ENCODE measurements at regions not wholly inside any gene's neighbourhood (a gene's known extent, or its start where the extent isn't known, plus 50 kb on each side); places are given as distances from the start of the nearest gene placed in this dataset.
A peak's percentile ranks its signal among the peaks of the same experiment; 100 is the strongest.

DNA sequence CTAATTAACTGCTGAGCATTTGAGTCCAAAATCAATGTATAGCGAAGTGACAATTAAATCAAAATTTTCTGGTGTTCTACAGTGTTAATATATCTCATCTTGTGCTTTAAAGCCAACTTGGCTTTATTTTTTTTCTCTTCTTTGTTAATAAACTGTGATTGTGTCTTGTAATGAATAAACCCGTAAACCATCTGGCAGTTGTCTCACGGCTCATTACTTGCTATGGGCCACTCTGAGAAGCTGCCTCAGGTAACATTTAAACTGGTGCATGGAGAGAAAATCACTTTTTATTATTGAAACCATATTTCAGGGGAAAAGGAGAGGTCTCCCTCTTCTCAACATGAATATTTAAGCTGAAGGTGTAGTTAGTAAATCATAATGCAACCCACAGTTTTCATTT lies 694.0 kb downstream of the KCTD8 start:
- ATAC-seq (no peak), DNase-seq (ENCODE audit: low spot score) (no peak)
- Histone ChIP-seq H3K27ac (ENCODE audit: low read depth) (no peak overlapping the region), H3K36me3 (ENCODE audit: insufficient read depth) (no peaks in the 10 kb centered on the region), H3K4me3 (no peak overlapping the region), H2AFZ (no peak overlapping the region), H3K9me2 (ENCODE audit: insufficient read depth) (no peaks in the 10 kb centered on the region), H3K4me1 (ENCODE audit: insufficient read depth) (peaks cover 7% of the 10 kb centered on the region; the same call in 1 of the 2 replicates), H3K4me2 (no peak overlapping the region), H4K20me1 (replicated peaks; ENCODE audit: insufficient read depth) (no peaks in the 10 kb centered on the region), H3K79me2 (replicated peaks; ENCODE audit: insufficient read depth) (no peaks in the 10 kb centered on the region), H3F3A (replicated peaks; ENCODE audit: low read depth) (no peaks in the 10 kb centered on the region; the same call in 1 of the 2 replicates), H3K27me3 (ENCODE audit: insufficient read depth) (no peaks in the 10 kb centered on the region)
- Mint-ChIP-seq H3K4me3 (no peak overlapping the region), H3K36me3 (ENCODE audit: low read depth) (no peaks in the 10 kb centered on the region; the same call in 2 of the 3 replicates), H3K4me1 (peaks cover 17% of the 10 kb centered on the region), H3K27me3 (ENCODE audit: insufficient read depth, low read depth, poor library complexity) (peaks cover 2% of the 10 kb centered on the region), H3K27ac (0 out of 2 replicates have a peak overlapping the region, but pooled peaks have one; percentile 18), H3K9me3 (no peaks in the 10 kb centered on the region; the same call in 2 of the 3 replicates)
- TF ChIP-seq STAT1 (IDR thresholded peaks at IDR 0.05; ENCODE audit: unreplicated experiment): no peak
- TF ChIP-seq POLR2AphosphoS5 (IDR thresholded peaks at IDR 0.05; ENCODE audit: low read depth): no peak
- TF ChIP-seq ZNF331 (CRISPR knock-in tag; IDR thresholded peaks at IDR 0.05; ENCODE audit: low read depth): no peak
- TF ChIP-seq EZH2 (IDR thresholded peaks at IDR 0.05; ENCODE audit: low read depth, unreplicated experiment): no peak

DNA sequence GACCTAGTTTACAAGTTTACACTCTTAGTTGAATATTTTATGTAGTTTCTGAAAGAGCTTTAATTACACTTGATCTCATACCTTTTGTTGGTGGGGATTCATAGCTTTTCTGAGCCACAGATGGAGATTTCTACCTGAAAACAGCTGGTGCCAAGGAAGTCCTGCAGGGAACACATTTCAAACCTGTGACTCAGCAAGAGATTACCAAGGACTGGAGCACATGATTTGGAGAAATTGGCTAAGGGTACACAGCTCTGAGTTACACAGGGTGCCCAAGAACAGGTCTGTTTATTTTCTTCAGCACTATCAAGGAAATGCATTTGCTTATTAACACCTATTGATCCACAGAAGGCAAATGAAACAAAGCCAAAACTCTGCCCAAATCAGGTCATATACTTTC lies 691.5 kb downstream of the KCTD8 start:
- H3K4me1 ChIP-seq (ENCODE audit: insufficient read depth): peaks cover 7% of the 10 kb centered on the region; the same call in 1 of the 2 replicates
- H3K79me2 ChIP-seq (replicated peaks; ENCODE audit: insufficient read depth): no peaks in the 10 kb centered on the region
- Mint-ChIP-seq H3K4me1 (peaks cover 15% of the 10 kb centered on the region), H3K27me3 (ENCODE audit: insufficient read depth, low read depth, poor library complexity) (peaks cover 2% of the 10 kb centered on the region), H3K27ac (peak overlapping the region; percentile 77), H3K4me3 (no peak overlapping the region), H3K9me3 (no peaks in the 10 kb centered on the region; the same call in 2 of the 3 replicates), H3K36me3 (ENCODE audit: low read depth) (no peaks in the 10 kb centered on the region; the same call in 2 of the 3 replicates)
- H3K27ac ChIP-seq (ENCODE audit: low read depth): peak overlapping the region; percentile 36; the same call in 1 of the 2 replicates
- H3K27me3 ChIP-seq (ENCODE audit: insufficient read depth): no peaks in the 10 kb centered on the region
- no peaks in the 10 kb centered on the region for H3K9me2 ChIP-seq (ENCODE audit: insufficient read depth)
- H3K4me2 ChIP-seq: no peak overlapping the region
- no peaks in the 10 kb centered on the region for H4K20me1 ChIP-seq (replicated peaks; ENCODE audit: insufficient read depth)
- DNase-seq (ENCODE audit: low spot score) (peak; percentile 18), ATAC-seq (no peak; the same call in 2 of the 3 replicates)
- no peak overlapping the region for H3K4me3 ChIP-seq
- no peaks in the 10 kb centered on the region for H3K36me3 ChIP-seq (ENCODE audit: insufficient read depth)
- no peaks in the 10 kb centered on the region; the same call in 1 of the 2 replicates for H3F3A ChIP-seq (replicated peaks; ENCODE audit: low read depth)
- H2AFZ ChIP-seq: peak overlapping the region; percentile 63; the same call in 1 of the 2 replicates
- TF ChIP-seq, protein P1, sequence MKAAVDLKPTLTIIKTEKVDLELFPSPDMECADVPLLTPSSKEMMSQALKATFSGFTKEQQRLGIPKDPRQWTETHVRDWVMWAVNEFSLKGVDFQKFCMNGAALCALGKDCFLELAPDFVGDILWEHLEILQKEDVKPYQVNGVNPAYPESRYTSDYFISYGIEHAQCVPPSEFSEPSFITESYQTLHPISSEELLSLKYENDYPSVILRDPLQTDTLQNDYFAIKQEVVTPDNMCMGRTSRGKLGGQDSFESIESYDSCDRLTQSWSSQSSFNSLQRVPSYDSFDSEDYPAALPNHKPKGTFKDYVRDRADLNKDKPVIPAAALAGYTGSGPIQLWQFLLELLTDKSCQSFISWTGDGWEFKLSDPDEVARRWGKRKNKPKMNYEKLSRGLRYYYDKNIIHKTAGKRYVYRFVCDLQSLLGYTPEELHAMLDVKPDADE (IDR thresholded peaks at IDR 0.05): no peak
- TF ChIP-seq, protein P2, sequence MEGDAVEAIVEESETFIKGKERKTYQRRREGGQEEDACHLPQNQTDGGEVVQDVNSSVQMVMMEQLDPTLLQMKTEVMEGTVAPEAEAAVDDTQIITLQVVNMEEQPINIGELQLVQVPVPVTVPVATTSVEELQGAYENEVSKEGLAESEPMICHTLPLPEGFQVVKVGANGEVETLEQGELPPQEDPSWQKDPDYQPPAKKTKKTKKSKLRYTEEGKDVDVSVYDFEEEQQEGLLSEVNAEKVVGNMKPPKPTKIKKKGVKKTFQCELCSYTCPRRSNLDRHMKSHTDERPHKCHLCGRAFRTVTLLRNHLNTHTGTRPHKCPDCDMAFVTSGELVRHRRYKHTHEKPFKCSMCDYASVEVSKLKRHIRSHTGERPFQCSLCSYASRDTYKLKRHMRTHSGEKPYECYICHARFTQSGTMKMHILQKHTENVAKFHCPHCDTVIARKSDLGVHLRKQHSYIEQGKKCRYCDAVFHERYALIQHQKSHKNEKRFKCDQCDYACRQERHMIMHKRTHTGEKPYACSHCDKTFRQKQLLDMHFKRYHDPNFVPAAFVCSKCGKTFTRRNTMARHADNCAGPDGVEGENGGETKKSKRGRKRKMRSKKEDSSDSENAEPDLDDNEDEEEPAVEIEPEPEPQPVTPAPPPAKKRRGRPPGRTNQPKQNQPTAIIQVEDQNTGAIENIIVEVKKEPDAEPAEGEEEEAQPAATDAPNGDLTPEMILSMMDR (conservative IDR thresholded peaks at IDR 0.05; ENCODE audit: low read depth in 2 of 2): no peak
- TF ChIP-seq NANOG (IDR thresholded peaks at IDR 0.05; ENCODE audit: borderline replicate concordance): no peak
- TF ChIP-seq EZH2 (IDR thresholded peaks at IDR 0.05; ENCODE audit: low read depth, unreplicated experiment): no peak
- no peak for TF ChIP-seq ZNF114 (CRISPR knock-in tag; IDR thresholded peaks at IDR 0.05)
- TF ChIP-seq ZNF462 (CRISPR knock-in tag; IDR thresholded peaks at IDR 0.05): no peak
- no peak for TF ChIP-seq CREB1 (CRISPR knock-in tag; IDR thresholded peaks at IDR 0.05; ENCODE audit: low read depth)
- no peak for TF ChIP-seq JUNB (IDR thresholded peaks at IDR 0.05; ENCODE audit: unreplicated experiment)
- no peak for TF ChIP-seq STAT1 (IDR thresholded peaks at IDR 0.05; ENCODE audit: unreplicated experiment)
- no peak for TF ChIP-seq POLR2AphosphoS5 (IDR thresholded peaks at IDR 0.05; ENCODE audit: low read depth)
- TF ChIP-seq EZH2phosphoT487 (IDR thresholded peaks at IDR 0.05; ENCODE audit: unreplicated experiment): no peak
- TF ChIP-seq ZNF331 (CRISPR knock-in tag; IDR thresholded peaks at IDR 0.05; ENCODE audit: low read depth): no peak

All from GM23338 (cell line).